ENCODE measurements at regions not wholly inside any gene's neighbourhood (a gene's known extent, or its start where the extent isn't known, plus 50 kb on each side); places are given as distances from the start of the nearest gene placed in this dataset.

- TF ChIP-seq CTCF (IDR thresholded peaks at IDR 0.05; ENCODE audit: low read depth, low read length, missing input control) (no peak), RAD21 (IDR thresholded peaks at IDR 0.05) (no peak), YY1 (IDR thresholded peaks at IDR 0.05) (no peak), GABPA (IDR thresholded peaks at IDR 0.05 in 1 of 2, conservative IDR thresholded peaks at IDR 0.05 in 1 of 2) (no peak), JUND (IDR thresholded peaks at IDR 0.05) (no peak), REST (IDR thresholded peaks at IDR 0.05) (no peak)
- TF ChIP-seq, protein P1, sequence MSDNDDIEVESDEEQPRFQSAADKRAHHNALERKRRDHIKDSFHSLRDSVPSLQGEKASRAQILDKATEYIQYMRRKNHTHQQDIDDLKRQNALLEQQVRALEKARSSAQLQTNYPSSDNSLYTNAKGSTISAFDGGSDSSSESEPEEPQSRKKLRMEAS (IDR thresholded peaks at IDR 0.05), result no peak
These were observed 254.9 kb downstream of the PARN start for GRCh38 chr16:14375132-14375491.
